GM18868 (cell line): ENCODE measurements at regions not wholly inside any gene's neighbourhood (a gene's known extent, or its start where the extent isn't known, plus 50 kb on each side); places are given as distances from the start of the nearest gene placed in this dataset.

Experiments used
- ATAC-seq: cut with Tn5 transposase; IDR thresholded peaks from one replicate; pipeline ENCODE4 v1.9.1; 2021; ENCODE audit warnings: mild to moderate bottlenecking, moderate library complexity; ENCODE audit not compliant: unreplicated experiment

DNA sequence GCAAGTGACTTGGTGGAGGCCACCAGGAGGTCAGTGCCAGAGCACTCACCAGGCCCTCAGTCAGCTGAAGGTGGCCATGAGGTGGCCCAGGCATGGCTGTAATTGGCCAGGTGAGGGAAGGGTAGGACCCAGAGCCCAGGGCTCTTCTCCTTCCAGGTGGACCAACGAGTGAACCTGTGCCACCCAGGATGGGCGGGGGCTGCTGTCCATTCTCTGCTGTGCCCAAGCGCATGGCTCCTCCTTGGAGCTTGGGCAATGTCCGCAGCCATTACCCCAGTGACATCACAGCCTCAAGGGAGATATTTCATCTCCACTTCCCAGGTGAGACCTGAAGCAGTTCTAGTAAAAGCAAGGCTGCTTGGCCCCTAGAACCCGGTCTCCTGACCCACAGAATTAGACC is 303.0 kb upstream of the FOXF1 start:
- ATAC-seq = no peak

- ATAC-seq = no peak
Measured at GRCh38 chr16:86209202-86209601, 301.1 kb upstream of the FOXF1 start.

DNA sequence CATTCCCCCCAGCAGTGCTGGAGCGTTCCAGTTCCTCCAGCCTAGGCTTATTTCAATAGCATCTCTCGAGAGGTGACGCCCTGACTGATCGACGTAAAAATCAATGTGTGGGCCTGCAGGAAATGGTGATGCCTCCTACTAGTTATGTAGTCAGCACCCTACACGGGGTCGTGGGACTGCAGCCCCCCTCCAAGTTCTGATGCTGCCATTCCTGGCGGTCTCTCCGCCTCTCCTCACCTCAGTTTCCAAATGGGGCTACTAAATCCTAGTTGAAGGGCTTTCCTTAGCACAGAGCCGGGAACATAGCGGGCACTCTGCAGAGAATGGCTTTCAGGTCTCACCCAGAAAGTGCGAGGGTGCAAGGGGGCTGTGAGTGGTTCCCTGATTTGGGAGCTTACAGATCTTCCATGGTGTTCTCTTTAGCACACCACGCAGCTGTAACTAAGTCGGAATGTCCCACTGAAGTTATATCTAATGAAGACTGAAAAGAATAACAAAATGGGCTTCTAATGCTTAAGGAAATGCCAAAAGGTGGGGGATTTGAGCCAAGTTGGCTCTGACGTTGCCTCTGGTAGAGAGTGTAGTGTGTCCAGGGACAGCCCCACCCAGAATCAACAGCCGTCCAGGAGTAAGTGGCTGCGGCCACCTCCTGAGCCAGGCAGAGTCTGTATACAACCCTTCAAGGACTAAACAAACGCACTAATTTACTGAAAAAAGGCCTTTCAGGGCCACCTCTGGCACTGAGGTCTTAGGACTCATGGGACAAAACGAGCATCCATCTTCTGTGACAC is 299.7 kb upstream of the FOXF1 start:
- ATAC-seq = no peak

DNA sequence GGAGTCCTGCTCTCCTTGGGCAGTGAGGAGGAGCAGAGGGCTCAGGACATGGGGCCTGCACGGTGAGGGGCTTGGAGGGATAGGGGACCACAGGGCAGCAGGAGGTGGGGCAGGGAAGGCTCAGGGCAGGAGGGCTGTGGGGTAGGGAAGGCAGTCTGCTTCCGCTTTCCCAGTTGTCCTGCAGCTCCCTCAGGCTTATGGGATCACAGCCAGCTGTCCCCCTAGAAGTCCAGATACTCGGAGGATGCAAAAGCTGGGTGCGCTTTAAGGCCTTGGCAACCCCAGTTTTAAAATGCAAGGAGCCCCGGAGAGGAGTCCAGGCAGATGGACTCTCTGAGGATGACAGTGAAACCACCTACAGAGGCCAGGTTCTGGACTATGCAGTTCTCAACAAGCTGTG is 299.1 kb upstream of the FOXF1 start:
- ATAC-seq = no peak

DNA sequence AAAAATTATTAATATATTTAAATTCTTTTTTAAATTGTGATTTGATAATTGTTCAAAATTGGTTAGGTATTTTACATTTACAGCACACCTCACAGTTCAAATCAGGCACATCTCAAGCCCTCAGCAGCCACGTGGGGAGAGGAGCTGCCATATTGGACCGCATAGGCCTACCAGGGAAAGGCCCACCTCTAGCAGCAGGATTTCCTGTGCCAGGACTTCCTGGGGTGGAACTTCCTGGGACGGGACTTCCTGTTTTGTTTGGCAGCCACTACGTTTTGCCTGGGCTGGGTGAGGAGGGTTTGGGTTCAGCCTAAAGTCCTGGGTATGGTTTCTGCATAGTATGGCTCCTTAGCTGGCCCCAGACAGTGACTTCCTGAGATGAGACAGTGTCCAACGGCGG is 298.5 kb upstream of the FOXF1 start:
- no peak for ATAC-seq

DNA sequence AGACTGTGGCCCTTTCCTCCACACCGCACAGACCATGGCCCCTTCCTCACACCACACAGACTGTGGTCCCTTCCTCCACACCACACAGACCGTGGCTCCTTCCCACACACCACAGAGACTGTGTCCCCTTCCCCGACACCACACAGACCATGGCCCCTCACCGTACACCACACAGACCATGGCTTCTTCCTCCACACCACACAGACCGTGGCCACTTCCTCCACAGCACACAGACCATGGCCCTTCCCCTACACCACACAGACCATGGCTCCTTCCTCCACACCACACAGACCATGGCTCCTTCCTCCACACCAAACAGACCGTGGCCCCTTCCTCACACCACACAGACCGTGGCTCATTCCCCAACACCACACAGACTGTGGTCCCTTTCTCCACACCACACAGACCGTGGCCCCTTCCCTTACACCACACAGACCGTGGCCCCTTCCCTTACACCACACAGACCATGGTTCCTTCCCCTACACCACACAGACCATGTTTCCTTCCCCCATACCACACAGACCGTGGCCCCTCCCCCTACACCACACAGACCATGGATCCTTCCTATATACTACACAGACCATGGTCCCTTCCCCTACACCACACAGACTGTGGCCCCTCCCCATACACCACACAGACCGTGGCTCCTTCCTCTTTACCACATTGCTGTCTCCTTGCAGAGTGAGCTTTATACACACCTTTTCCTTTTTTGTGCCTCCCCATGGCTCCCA is 297.5 kb upstream of the FOXF1 start:
- ATAC-seq = no peak

GRCh38 chr16:86213437-86214205 is 296.7 kb upstream of the FOXF1 start:
- no peak for ATAC-seq

DNA sequence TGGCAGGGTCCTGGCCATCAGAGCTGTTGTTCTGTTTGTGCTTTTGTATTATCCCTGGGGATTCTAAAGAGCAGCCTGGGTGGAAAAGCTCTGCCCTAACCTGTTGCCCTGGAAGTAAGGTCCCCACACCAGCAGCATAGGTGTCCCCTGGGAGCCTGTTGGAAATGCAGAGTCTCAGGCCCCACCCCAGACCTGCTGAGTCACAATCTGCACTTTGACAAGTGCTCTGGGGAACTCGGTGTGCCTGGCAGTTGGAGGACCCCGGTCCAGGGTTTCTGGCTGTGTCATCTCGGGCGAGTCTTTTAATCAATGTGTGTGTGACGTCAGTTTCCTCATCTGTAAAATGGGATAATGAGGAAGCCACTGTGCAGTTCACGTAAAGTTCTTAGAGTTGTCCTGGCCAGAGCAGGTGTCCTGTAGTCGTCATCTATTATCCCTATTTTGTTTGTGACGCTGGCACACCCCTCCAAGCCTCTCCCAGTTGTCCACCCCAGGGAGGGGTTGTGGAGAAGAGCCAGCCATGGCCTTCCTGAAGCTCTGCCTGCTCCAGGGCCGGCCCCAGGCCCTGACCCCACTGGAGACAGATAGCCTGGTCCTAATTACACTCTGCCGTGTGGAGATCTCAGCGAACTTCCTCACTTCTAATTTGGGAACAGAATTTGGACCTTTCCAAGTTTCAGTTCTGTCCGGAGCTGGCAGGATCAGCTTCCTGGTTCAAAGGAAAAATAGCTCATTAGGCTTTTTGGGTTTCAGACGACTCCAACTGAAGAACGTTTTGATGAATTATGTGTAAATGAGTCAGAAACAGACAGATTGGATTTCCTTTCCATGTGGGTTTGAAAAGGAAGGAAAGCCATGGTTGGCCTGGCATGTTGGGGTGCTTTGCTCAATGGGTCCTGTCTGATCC is 295.7 kb upstream of the FOXF1 start:
- ATAC-seq = no peak

GRCh38 chr16:86215233-86215978 is 294.9 kb upstream of the FOXF1 start:
- ATAC-seq = no peak

GRCh38 chr16:86215979-86216585 is 294.2 kb upstream of the FOXF1 start:
- ATAC-seq = no peak

DNA sequence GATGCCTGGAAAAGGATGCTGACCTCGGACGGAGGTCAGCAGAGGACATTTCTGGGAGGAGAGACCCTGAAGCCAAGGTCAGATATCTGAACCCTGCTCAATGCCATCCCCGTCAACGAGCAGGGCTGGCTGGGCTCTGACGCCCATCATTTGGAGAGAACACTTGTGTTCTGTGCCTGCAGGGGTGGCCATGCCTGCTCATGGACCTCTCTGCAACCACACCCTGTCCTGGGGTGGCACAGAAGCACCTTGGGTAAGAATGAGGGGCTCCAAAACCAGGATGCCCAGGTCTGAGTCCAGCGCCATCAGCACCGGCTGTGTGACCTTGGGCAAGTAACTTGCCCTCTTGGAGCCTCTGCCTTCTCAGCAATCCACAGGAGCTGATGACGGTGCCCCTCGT is 293.7 kb upstream of the FOXF1 start:
- ATAC-seq = no peak

GRCh38 chr16:86217001-86217890 is 293.1 kb upstream of the FOXF1 start:
- no peak for ATAC-seq

- ATAC-seq = no peak
Measured at GRCh38 chr16:86217891-86218270, 292.4 kb upstream of the FOXF1 start.

DNA sequence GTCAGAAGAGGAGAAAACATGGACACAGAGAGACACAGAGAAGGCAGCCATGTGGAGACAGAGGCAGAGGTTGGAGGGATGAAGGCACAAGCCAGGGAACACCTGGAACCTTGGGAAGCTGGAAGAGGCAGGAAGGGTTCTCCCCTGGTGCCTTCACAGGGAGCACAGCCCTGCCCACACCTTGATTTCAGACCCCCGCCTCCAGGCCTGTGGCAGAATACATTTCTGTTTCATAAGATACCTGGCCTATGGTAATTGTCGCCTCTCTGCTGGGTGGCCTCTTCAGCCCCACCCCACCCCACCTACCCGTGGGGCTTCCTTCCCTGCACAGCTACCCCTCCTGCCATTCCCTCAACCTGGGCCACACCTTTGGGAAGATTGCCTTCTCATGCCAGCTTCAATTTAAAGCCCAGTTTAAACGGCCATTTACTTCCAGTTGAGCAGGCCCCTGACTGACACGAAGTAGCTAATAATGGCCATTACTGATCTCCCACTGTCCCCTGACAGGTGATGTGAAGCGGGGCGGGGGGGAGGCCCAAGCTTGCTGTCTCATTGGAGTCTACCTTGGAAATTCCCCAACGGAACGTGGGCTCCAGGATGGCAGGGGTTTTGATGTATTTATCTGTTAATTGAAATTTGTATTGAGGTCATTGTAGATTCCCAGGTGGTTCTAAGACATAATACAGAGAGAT is 291.7 kb upstream of the FOXF1 start:
- ATAC-seq = no peak

DNA sequence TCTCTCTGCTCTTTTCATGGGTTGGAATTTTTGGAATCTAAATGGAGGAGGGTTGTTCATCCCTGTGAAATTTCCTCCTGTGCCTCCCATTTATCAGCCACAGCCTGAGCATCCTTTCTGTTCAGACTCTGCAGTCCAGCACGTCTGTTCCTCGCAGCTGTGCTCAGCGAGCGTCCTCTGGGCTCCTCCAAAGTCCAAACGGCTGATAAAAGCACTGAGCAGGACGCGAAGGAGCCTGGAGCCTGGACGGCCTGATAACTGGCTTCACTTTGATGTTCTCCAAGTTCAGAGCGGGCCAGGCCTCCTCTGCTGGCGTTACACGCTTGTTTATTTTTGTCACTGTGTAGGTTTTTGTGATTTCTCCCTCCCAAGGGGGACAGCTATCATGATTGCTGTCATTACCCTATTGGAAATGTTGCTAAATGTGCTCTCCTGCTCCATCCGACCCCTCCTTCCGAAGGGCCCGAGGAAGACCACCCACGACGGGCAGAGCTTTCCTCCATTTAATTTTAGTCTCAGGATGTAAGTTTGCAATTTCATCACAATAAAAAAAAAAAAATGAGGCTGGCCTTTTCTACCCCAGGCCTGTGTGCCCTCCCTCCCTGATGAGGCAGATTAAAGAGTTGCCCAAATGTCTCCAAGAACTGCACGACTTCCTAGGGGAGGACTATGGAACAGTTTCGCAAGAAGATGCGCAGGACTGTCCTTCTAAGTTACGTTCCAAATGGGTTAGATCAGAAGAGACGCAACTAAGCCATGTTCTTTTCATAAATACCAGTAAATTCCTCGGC is 290.5 kb upstream of the FOXF1 start:
- ATAC-seq = no peak

GRCh38 chr16:86220561-86220960 is 289.8 kb upstream of the FOXF1 start:
- ATAC-seq = no peak

DNA sequence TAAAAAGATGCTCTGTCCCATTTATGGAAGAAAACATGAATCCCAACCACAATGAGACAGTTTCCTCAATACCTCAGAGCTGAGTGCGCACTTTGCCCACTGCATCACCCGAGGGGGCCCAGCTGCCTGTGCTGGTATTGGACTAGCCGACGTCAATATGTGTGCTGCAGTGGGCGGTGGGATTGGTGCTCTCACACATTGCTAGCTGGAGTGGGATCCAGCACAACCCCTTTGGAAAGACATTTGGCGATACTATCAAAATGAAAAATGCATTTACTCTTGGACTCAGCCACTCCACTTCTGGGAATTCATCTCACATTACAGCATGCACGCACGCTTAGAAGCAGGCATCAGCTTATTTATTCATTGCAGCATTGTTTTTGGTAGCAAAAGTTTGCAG is 289.2 kb upstream of the FOXF1 start:
- no peak for ATAC-seq
